ENCODE measurements at regions not wholly inside any gene's neighbourhood (a gene's known extent, or its start where the extent isn't known, plus 50 kb on each side); places are given as distances from the start of the nearest gene placed in this dataset.

DNA sequence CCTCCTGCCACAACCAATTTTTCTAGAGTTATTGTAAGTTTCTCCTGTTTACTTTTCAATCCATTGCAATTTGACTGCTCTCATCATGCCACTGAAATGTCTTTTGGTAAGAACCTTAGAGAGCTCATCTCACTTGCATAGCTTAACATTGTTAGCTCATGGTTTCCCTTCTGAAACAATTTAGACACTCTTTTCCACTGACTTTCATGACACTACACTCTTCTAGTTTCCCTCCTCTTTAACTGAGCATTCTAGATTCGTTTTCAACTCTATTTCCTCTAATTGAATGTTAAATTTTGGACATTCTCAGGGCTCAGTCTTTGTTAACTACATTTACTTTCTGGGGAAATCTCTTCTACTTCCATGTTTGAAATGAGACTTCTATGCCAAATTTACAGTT is 369.1 kb downstream of the JRKL start:
- TF ChIP-seq CTCF (conservative IDR thresholded peaks at IDR 0.05; ENCODE audit: low read depth, low read length) (no peak), POLR2A (IDR thresholded peaks at IDR 0.05; ENCODE audit: low read depth, low read length) (no peak), ELK1 (IDR thresholded peaks at IDR 0.05; ENCODE audit: borderline replicate concordance, low read depth, low read length) (no peak), SMC3 (IDR thresholded peaks at IDR 0.05; ENCODE audit: low read depth, low read length) (no peak), NFE2L2 (IDR thresholded peaks at IDR 0.05; ENCODE audit: low read depth, low read length) (no peak), RAD21 (IDR thresholded peaks at IDR 0.05; ENCODE audit: low read length) (no peak), FOS (IDR thresholded peaks at IDR 0.05; ENCODE audit: low read depth, low read length) (no peak), RCOR1 (IDR thresholded peaks at IDR 0.05; ENCODE audit: insufficient replicate concordance, low read length) (no peak), BHLHE40 (IDR thresholded peaks at IDR 0.05; ENCODE audit: low read depth, low read length) (no peak), MAFK (IDR thresholded peaks at IDR 0.05; ENCODE audit: low read depth, low read length) (no peak), CEBPB (IDR thresholded peaks at IDR 0.05; ENCODE audit: low read depth, low read length) (no peak), MXI1 (IDR thresholded peaks at IDR 0.05; ENCODE audit: borderline replicate concordance, low read depth, low read length) (no peak), CHD1 (IDR thresholded peaks at IDR 0.05; ENCODE audit: low read depth, low read length) (no peak), RFX5 (IDR thresholded peaks at IDR 0.05; ENCODE audit: low read depth, low read length) (no peak), MAZ (IDR thresholded peaks at IDR 0.05; ENCODE audit: borderline replicate concordance, low read depth, low read length) (no peak)
- TF ChIP-seq, protein P1, sequence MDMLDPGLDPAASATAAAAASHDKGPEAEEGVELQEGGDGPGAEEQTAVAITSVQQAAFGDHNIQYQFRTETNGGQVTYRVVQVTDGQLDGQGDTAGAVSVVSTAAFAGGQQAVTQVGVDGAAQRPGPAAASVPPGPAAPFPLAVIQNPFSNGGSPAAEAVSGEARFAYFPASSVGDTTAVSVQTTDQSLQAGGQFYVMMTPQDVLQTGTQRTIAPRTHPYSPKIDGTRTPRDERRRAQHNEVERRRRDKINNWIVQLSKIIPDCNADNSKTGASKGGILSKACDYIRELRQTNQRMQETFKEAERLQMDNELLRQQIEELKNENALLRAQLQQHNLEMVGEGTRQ (IDR thresholded peaks at IDR 0.05; ENCODE audit: low read depth, low read length) = no peak
- Histone ChIP-seq H3K79me1 (ENCODE audit: low read depth in 1 of 2, low read length in 2 of 2) (no peaks in the 10 kb centered on the region), H3K23ac (ENCODE audit: low read depth, low read length) (no peak overlapping the region), H3K56ac (ENCODE audit: extremely low read depth, insufficient read depth, low read length) (no peak overlapping the region), H3K18ac (ENCODE audit: low read depth, low read length) (no peak overlapping the region), H4K8ac (ENCODE audit: low read depth in 2 of 2, low read length in 2 of 2) (no peak overlapping the region), H3K14ac (replicated peaks; ENCODE audit: low read depth, low read length) (no peak overlapping the region), H3K36me3 (ENCODE audit: control insufficient read depth, insufficient read depth, low read length) (no peaks in the 10 kb centered on the region), H2AFZ (replicated peaks; ENCODE audit: low read length, poor library complexity) (no peak overlapping the region), H3K4me3 (ENCODE audit: insufficient read depth, low read depth, low read length) (no peak overlapping the region), H4K5ac (ENCODE audit: low read depth, low read length) (no peak overlapping the region), H3K27me3 (ENCODE audit: control insufficient read depth, insufficient read depth, low read length) (no peaks in the 10 kb centered on the region), H3K4me1 (ENCODE audit: control insufficient read depth, insufficient read depth, low read length) (no peaks in the 10 kb centered on the region), H4K91ac (ENCODE audit: insufficient read depth, low read depth, low read length) (no peak overlapping the region), H4K20me1 (ENCODE audit: insufficient read depth, low read length) (no peaks in the 10 kb centered on the region), H2BK120ac (ENCODE audit: low read depth, low read length) (no peak overlapping the region), H2BK15ac (ENCODE audit: low read depth, low read length) (no peak overlapping the region), H2BK5ac (ENCODE audit: low read depth, low read length, poor library complexity, severe bottlenecking) (no peak overlapping the region), H3K27ac (ENCODE audit: insufficient read depth, low read length) (no peak overlapping the region), H2AK9ac (replicated peaks; ENCODE audit: low read depth, low read length, poor library complexity) (no peak overlapping the region), H2AK5ac (ENCODE audit: low read depth, low read length) (no peak overlapping the region), H3K9me3 (ENCODE audit: control insufficient read depth, insufficient read depth, low read length) (no peaks in the 10 kb centered on the region), H3K4ac (ENCODE audit: low read depth, low read length) (no peak overlapping the region), H3K4me2 (ENCODE audit: low read depth, low read length) (no peak overlapping the region), H2BK20ac (ENCODE audit: low read depth, low read length) (no peak overlapping the region), H3K9me1 (ENCODE audit: insufficient read depth, low read length) (no peaks in the 10 kb centered on the region), H3K9ac (ENCODE audit: low read depth, low read length) (no peak overlapping the region)
- BruUV-seq (replicated peaks) = no TSS peak
- intact Hi-C loops (cut with micrococcal nuclease) = no loop called here
- in situ Hi-C loops (cut with MboI; ENCODE audit: low sequenced_read_pairs) = no loop called here
- dilution Hi-C loops (cut with HindIII; ENCODE audit: low sequenced_read_pairs, unreplicated experiment) = no loop called here
- DNase-seq (no peak), ATAC-seq (ENCODE audit: low read depth) (no peak)
- ChIA-PET CTCF (no interaction called here), POLR2A (ENCODE audit: unreplicated experiment) (no interaction called here)
- no CpG with 5 or more reads among the region's 1 CpG for WGBS, 2 experiments (ENCODE audit: extremely low coverage in 2 of 2, insufficient read length in 1 of 2)

All from IMR-90 (cell line).